HL-60 (cell line): ENCODE measurements at regions not wholly inside any gene's neighbourhood (a gene's known extent, or its start where the extent isn't known, plus 50 kb on each side); places are given as distances from the start of the nearest gene placed in this dataset.

Experiments
- CTCF ChIP-seq: IDR thresholded peaks from one replicate; pipeline ENCODE4 v1.5.1; 2011; ENCODE audit warnings: low read length, control low read depth, inconsistent platforms; ENCODE audit not compliant: insufficient read depth
- GABPA ChIP-seq: IDR thresholded peaks from 2 replicates; pipeline ENCODE4 v1.6.1; 2012; ENCODE audit warnings: low read depth
- POLR2AphosphoS5 ChIP-seq: IDR thresholded peaks from 2 replicates; pipeline ENCODE4 v1.6.1; 2012; ENCODE audit warnings: low read depth
- REST ChIP-seq: IDR thresholded peaks from 2 replicates; pipeline ENCODE4 v1.6.1; 2012; ENCODE audit warnings: low read depth; ENCODE audit not compliant: insufficient replicate concordance
- SPI1 ChIP-seq: IDR thresholded peaks from 2 replicates; pipeline ENCODE4 v1.6.1; 2012; ENCODE audit warnings: low read depth, mild to moderate bottlenecking, borderline replicate concordance

DNA sequence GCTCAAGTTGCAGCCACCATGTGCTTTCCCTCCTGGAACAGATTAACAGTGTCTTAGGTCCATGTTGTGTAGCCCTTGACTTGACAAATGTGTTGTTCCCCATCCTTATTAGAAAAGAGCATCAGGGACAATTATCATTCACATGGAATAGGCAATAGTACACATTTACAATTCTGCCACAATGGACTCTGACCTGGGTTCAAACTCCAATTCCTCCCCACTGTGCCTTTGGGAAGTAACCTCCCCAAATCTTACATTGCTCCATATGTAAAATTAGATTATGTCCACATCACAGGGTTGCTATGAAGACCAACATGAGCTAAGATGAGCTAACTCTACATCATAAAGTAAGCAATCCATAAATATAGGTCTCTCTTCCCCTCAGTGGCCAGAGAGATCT, 193.8 kb downstream of the NRP2 start:
- no peak for TF ChIP-seq CTCF
- no peak for TF ChIP-seq POLR2AphosphoS5
- TF ChIP-seq REST, result no peak
- TF ChIP-seq GABPA, result no peak
- TF ChIP-seq SPI1, result no peak
